ENCODE measurements at regions not wholly inside any gene's neighbourhood (a gene's known extent, or its start where the extent isn't known, plus 50 kb on each side); places are given as distances from the start of the nearest gene placed in this dataset.

GRCh38 chr6:6900569-6901204 lies 207.1 kb upstream of the RREB1 start:
- intact Hi-C loops (cut with micrococcal nuclease): no loop called here
- no peak for ATAC-seq
- no TSS peak for BruUV-seq (replicated peaks)
- no peak for FAIRE-seq
- H3K79me2 ChIP-seq (ENCODE audit: control insufficient read depth, insufficient read depth, low read length): no peaks in the 10 kb centered on the region
- H3K4me1 ChIP-seq (replicated peaks in 1 of 2; ENCODE audit: control insufficient read depth in 2 of 2, insufficient read depth in 2 of 2, low read length in 2 of 2): peaks cover 0 to 6% of the 10 kb centered on the region in 2 experiments; a peak in 3 of 5 replicates
- no peaks in the 10 kb centered on the region for H3K27me3 ChIP-seq (ENCODE audit: control insufficient read depth in 2 of 2, insufficient read depth in 2 of 2, low read length in 2 of 2)
- CTCF ChIA-PET (ENCODE audit: low intra/inter-chr PET ratio): no interaction called here
- WGBS (ENCODE audit: insufficient coverage, low coverage, missing lambda C conversion rate): 65% methylated on average over 15 of the region's 15 CpGs
- no peak overlapping the region for H3K27ac ChIP-seq (ENCODE audit: extremely low read depth, low read depth, low read length)
- H3K4me2 ChIP-seq (ENCODE audit: insufficient read depth, low read length): no peak overlapping the region
- in situ Hi-C loops (cut with MboI): no loop called here
- no peak overlapping the region; a peak in 1 of 4 replicates for H3K9ac ChIP-seq (ENCODE audit: insufficient read depth in 1 of 2, low read depth in 2 of 2, low read length in 2 of 2)
- no peaks in the 10 kb centered on the region for H3K9me1 ChIP-seq (ENCODE audit: control insufficient read depth, insufficient read depth, low read length)
- H3K9me3 ChIP-seq (replicated peaks; ENCODE audit: control insufficient read depth, insufficient read depth, low read depth, low read length): no peaks in the 10 kb centered on the region
- H2AFZ ChIP-seq (ENCODE audit: low read depth, low read length): peak overlapping the region; percentile 1; the same call in 1 of the 2 replicates
- POLR2A ChIA-PET: interaction anchor here (0.8 to 2.1 kb wide), 4 partner anchors 11 to 295 kb away, joined by 3 to 7 read pairs (median 4); no protein-coding TSS in a partner anchor
- no peak for DNase-seq (ENCODE audit: extremely low read depth in 1 of 4, low spot score in 3 of 4)
- TF ChIP-seq ZNF12 (CRISPR knock-in tag; IDR thresholded peaks at IDR 0.05): no peak
- peak; percentile 38; the same call in 1 of the 2 replicates for TF ChIP-seq SPI1 (IDR thresholded peaks at IDR 0.05; ENCODE audit: borderline replicate concordance, low read depth, low read length)
- peak; percentile 36; the same call in 1 of the 2 replicates for TF ChIP-seq ZBTB33 (CRISPR knock-in tag; IDR thresholded peaks at IDR 0.05)
- TF ChIP-seq DNMT1 (IDR thresholded peaks at IDR 0.05): no peak
- H4K20me1 ChIP-seq (replicated peaks; ENCODE audit: control insufficient read depth, insufficient read depth, low read length): no peaks in the 10 kb centered on the region
- no peak overlapping the region for H3K4me3 ChIP-seq
- H3K36me3 ChIP-seq (ENCODE audit: control insufficient read depth, insufficient read depth, low read length): no peaks in the 10 kb centered on the region

Data from K562 (cell line).